OCI-LY1 (cell line): ENCODE measurements at regions not wholly inside any gene's neighbourhood (a gene's known extent, or its start where the extent isn't known, plus 50 kb on each side); places are given as distances from the start of the nearest gene placed in this dataset.

Source experiments
- H2AFZ ChIP-seq: fragments of 200-600 bp; sonication (generic), shearing (Covaris generic); 2 replicates; pipeline ENCODE4 v1.6.0; 2014; ENCODE audit warnings: antibody characterized with exemption, mild to moderate bottlenecking, low read length
- H3F3A ChIP-seq: fragments of 200-600 bp; sonication (generic), shearing (Covaris generic); 2 replicates; pipeline ENCODE4 v1.6.0; 2014; ENCODE audit warnings: mild to moderate bottlenecking, antibody characterized with exemption, low read length, moderate library complexity; ENCODE audit not compliant: insufficient read depth
- H3K27ac ChIP-seq: fragments of 200-600 bp; sonication (generic); 2 replicates; pipeline ENCODE4 v1.5.1; 2014; ENCODE audit warnings: low read length, mixed run types, mild to moderate bottlenecking, low read depth; ENCODE audit not compliant: poor library complexity, severe bottlenecking
- H3K27me3 ChIP-seq: fragments of 200-600 bp; sonication (generic); 2 replicates; pipeline ENCODE4 v1.6.0; 2014; ENCODE audit warnings: antibody characterized with exemption, mild to moderate bottlenecking, low read length, moderate library complexity; ENCODE audit not compliant: insufficient read depth
- H3K36me3 ChIP-seq: fragments of 200-600 bp; sonication (generic); 2 replicates; pipeline ENCODE4 v1.6.1; 2014; ENCODE audit warnings: mild to moderate bottlenecking, antibody characterized with exemption, low read length, moderate library complexity, mixed read lengths; ENCODE audit not compliant: insufficient read depth
- H3K4me1 ChIP-seq: fragments of 200-600 bp; sonication (generic); 2 replicates; pipeline ENCODE4 v1.5.1; 2014; ENCODE audit warnings: mild to moderate bottlenecking, low read length, moderate library complexity; ENCODE audit not compliant: insufficient read depth, severe bottlenecking
- H3K4me2 ChIP-seq: fragments of 200-600 bp; sonication (generic), shearing (Covaris generic); 2 replicates; pipeline ENCODE4 v1.6.1; 2014; ENCODE audit warnings: low read length
- H3K4me3 ChIP-seq: fragments of 200-600 bp; sonication (generic); 2 replicates; pipeline ENCODE4 v1.5.1; 2014; ENCODE audit warnings: low read length, low read depth, mild to moderate bottlenecking, mixed read lengths; ENCODE audit not compliant: poor library complexity, severe bottlenecking
- H3K79me2 ChIP-seq: fragments of 200-600 bp; shearing (Covaris generic); 2 replicates; pipeline ENCODE4 v1.6.1; 2016; ENCODE audit warnings: mixed run types, low read length, mixed read lengths; ENCODE audit not compliant: insufficient read depth
- H3K9ac ChIP-seq: fragments of 200-600 bp; sonication (generic), shearing (Covaris generic); 2 replicates; pipeline ENCODE4 v1.6.1; 2014; ENCODE audit warnings: mild to moderate bottlenecking, low read length, mixed read lengths
- H3K9me2 ChIP-seq: fragments of 200-600 bp; sonication (generic), shearing (Covaris generic); 2 replicates; pipeline ENCODE4 v1.6.1; 2014; ENCODE audit warnings: low read depth, mild to moderate bottlenecking, low read length, mixed read lengths
- H3K9me3 ChIP-seq: fragments of 200-600 bp; shearing (Covaris generic); 2 replicates; pipeline ENCODE4 v1.6.1; 2014; ENCODE audit warnings: low read length, mixed read lengths
- H4K20me1 ChIP-seq: fragments of 200-600 bp; sonication (generic), shearing (Covaris generic); 2 replicates; pipeline ENCODE4 v1.6.0; 2016; ENCODE audit warnings: mild to moderate bottlenecking, low read length; ENCODE audit not compliant: insufficient read depth
- EZH2 ChIP-seq: fragments of 200-600 bp; sonication (generic), shearing (Covaris generic); IDR thresholded peaks from 2 replicates; pipeline ENCODE4 v1.8.0; 2017; ENCODE audit warnings: borderline replicate concordance, mixed run types, mild to moderate bottlenecking, antibody characterized with exemption, low read length, moderate library complexity, mixed read lengths
- TF ChIP-seq, protein P1 (sequence below): fragments of 200-600 bp; sonication (generic), shearing (Covaris generic); IDR thresholded peaks from 2 replicates; pipeline ENCODE4 v1.5.1; 2017; ENCODE audit warnings: mild to moderate bottlenecking, antibody characterized with exemption, low read length, moderate library complexity, mixed read lengths

- no peak overlapping the region for H2AFZ ChIP-seq
- H3K9ac ChIP-seq: no peak overlapping the region
- no peaks in the 10 kb centered on the region for H3K9me2 ChIP-seq
- no peaks in the 10 kb centered on the region for H3K4me1 ChIP-seq
- H3K36me3 ChIP-seq: no peaks in the 10 kb centered on the region
- no peaks in the 10 kb centered on the region for H3F3A ChIP-seq
- no peaks in the 10 kb centered on the region for H4K20me1 ChIP-seq
- no peak overlapping the region for H3K27ac ChIP-seq
- H3K27me3 ChIP-seq: no peaks in the 10 kb centered on the region
- H3K79me2 ChIP-seq: no peaks in the 10 kb centered on the region
- no peaks in the 10 kb centered on the region for H3K9me3 ChIP-seq
- no peak overlapping the region for H3K4me2 ChIP-seq
- H3K4me3 ChIP-seq: no peak overlapping the region
- TF ChIP-seq, protein P1, sequence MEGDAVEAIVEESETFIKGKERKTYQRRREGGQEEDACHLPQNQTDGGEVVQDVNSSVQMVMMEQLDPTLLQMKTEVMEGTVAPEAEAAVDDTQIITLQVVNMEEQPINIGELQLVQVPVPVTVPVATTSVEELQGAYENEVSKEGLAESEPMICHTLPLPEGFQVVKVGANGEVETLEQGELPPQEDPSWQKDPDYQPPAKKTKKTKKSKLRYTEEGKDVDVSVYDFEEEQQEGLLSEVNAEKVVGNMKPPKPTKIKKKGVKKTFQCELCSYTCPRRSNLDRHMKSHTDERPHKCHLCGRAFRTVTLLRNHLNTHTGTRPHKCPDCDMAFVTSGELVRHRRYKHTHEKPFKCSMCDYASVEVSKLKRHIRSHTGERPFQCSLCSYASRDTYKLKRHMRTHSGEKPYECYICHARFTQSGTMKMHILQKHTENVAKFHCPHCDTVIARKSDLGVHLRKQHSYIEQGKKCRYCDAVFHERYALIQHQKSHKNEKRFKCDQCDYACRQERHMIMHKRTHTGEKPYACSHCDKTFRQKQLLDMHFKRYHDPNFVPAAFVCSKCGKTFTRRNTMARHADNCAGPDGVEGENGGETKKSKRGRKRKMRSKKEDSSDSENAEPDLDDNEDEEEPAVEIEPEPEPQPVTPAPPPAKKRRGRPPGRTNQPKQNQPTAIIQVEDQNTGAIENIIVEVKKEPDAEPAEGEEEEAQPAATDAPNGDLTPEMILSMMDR: no peak
- no peak for TF ChIP-seq EZH2
Observed at GRCh38 chr13:53324656-53325055, 296.0 kb downstream of the OLFM4 start.

DNA sequence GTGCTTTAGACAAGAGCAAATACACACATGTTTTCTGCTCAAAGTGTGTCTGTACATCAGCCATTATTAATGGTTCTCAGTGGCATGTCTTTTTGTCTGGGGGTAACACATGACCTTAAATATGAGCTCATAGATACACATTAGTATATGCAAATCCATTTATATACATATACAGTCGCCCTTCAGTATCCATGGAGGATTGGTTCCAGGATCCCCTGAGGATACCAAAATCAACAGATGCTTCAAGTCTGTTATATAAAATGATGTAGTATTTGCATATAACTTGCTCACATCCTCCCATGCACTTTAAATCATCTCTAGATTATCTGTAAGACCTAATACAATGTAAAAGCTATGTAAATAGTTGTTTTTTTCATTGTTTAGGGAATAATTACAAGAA is 298.1 kb downstream of the OLFM4 start:
- H3K27me3 ChIP-seq: no peaks in the 10 kb centered on the region
- H3K4me3 ChIP-seq: no peak overlapping the region
- no peak overlapping the region for H3K9ac ChIP-seq
- H4K20me1 ChIP-seq: no peaks in the 10 kb centered on the region
- no peaks in the 10 kb centered on the region for H3K9me2 ChIP-seq
- H3K9me3 ChIP-seq: no peaks in the 10 kb centered on the region
- H3K36me3 ChIP-seq: no peaks in the 10 kb centered on the region
- H3F3A ChIP-seq: no peaks in the 10 kb centered on the region
- no peak overlapping the region for H3K4me2 ChIP-seq
- no peaks in the 10 kb centered on the region for H3K79me2 ChIP-seq
- H3K27ac ChIP-seq: no peak overlapping the region
- H2AFZ ChIP-seq: no peak overlapping the region
- TF ChIP-seq, protein P1: no peak
- no peak for TF ChIP-seq EZH2
- no peaks in the 10 kb centered on the region for H3K4me1 ChIP-seq

DNA sequence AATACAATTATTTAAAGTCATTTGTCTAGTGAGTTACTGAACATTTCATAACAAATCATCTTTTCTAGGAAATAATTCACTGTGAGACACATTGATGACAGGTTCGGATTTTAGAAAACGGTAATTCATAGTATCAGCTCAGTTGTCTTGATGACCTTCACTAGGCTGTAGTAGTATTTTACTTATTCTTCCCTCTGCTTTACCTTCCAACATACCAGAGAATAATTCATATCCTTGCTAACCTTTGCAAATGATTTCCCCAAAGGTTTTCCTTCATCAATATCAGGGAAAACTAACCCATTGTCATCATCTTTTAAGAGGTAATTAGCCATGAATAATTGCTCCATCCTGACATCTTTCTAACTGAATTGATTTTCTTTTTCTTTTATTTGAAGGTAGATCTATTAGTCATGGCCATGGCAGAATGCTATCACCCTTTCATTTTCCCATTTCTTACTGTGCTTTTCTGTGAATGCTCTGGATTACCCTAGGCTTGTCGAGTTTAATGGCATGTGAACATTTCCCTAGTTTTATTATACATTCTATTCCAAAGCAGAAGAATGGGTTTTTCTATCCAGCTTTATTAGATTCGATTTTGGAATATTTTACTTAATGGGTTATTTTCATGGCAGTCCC is 299.2 kb downstream of the OLFM4 start:
- no peaks in the 10 kb centered on the region for H4K20me1 ChIP-seq

More for the DNA sequence above, 299.2 kb downstream of the OLFM4 start:
- Histone ChIP-seq H3F3A (no peaks in the 10 kb centered on the region), H3K9me2 (no peaks in the 10 kb centered on the region), H2AFZ (no peak overlapping the region), H3K79me2 (no peaks in the 10 kb centered on the region), H3K4me2 (no peak overlapping the region), H3K4me3 (no peak overlapping the region), H3K27ac (no peak overlapping the region), H3K9ac (no peak overlapping the region), H3K9me3 (no peaks in the 10 kb centered on the region), H3K27me3 (no peaks in the 10 kb centered on the region), H3K4me1 (no peaks in the 10 kb centered on the region), H3K36me3 (no peaks in the 10 kb centered on the region)
- TF ChIP-seq, protein P1: no peak
- TF ChIP-seq EZH2: no peak
